Large intestine (tissue), 3 donors: ENCODE measurements at regions not wholly inside any gene's neighbourhood (a gene's known extent, or its start where the extent isn't known, plus 50 kb on each side); places are given as distances from the start of the nearest gene placed in this dataset.

Experiments
- DNase-seq, 2 donors: peaks; one replicate each; pipeline versions ENCODE4 v3.0.0 to v3.0.0-alpha.2; 2013
- H3K27ac ChIP-seq: one replicate; pipeline ENCODE4 v1.5.1; 2013; ENCODE audit warnings: low read length
- H3K27me3 ChIP-seq: 2 replicates; pipeline ENCODE4 v1.6.1; 2013; ENCODE audit warnings: low read length; ENCODE audit not compliant: control insufficient read depth, insufficient read depth
- H3K36me3 ChIP-seq: 2 replicates; pipeline ENCODE4 v1.6.1; 2013; ENCODE audit warnings: low read length; ENCODE audit not compliant: control insufficient read depth, insufficient read depth
- H3K4me1 ChIP-seq: one replicate; pipeline ENCODE4 v1.6.1; 2013; ENCODE audit warnings: low read length; ENCODE audit not compliant: control insufficient read depth, insufficient read depth
- H3K4me3 ChIP-seq: one replicate; pipeline ENCODE4 v1.5.1; 2013; ENCODE audit warnings: low read length
- H3K9me3 ChIP-seq: one replicate; pipeline ENCODE4 v1.6.1; 2013; ENCODE audit warnings: mild to moderate bottlenecking, low read depth, low read length, moderate library complexity; ENCODE audit not compliant: control insufficient read depth
- WGBS: methylation state at CpG from one replicate; pipeline ENCODE4 v1.1.5; 2013; ENCODE audit warnings: low lambda C conversion rate; ENCODE audit not compliant: insufficient coverage; 5-methylcytosine and 5-hydroxymethylcytosine counted together

- H3K9me3 ChIP-seq, result no peaks in the 10 kb centered on the region
- no peaks in the 10 kb centered on the region for H3K27me3 ChIP-seq
- WGBS, result no CpG with 5 or more reads among the region's 1 CpG
- no peaks in the 10 kb centered on the region for H3K36me3 ChIP-seq
- H3K4me1 ChIP-seq, result no peaks in the 10 kb centered on the region
- H3K4me3 ChIP-seq, result no peak overlapping the region
- no peak overlapping the region for H3K27ac ChIP-seq
- DNase-seq, result no peak
Observed at GRCh38 chr16:51455398-51455797, 304.3 kb upstream of the SALL1 start.

GRCh38 chr16:51453251-51453650 lies 302.2 kb upstream of the SALL1 start:
- H3K4me3 ChIP-seq, result no peak overlapping the region

GRCh38 chr16:51450909-51451308 lies 299.8 kb upstream of the SALL1 start:
- peak; percentile 10 to 19 for DNase-seq
- H3K9me3 ChIP-seq, result no peaks in the 10 kb centered on the region
- H3K27me3 ChIP-seq, result no peaks in the 10 kb centered on the region
- H3K4me1 ChIP-seq, result no peaks in the 10 kb centered on the region
- WGBS, result 100% methylated on average over 2 of the region's 3 CpGs
- H3K36me3 ChIP-seq, result no peaks in the 10 kb centered on the region
- H3K4me3 ChIP-seq, result no peak overlapping the region
- no peak overlapping the region for H3K27ac ChIP-seq

More at GRCh38 chr16:51453251-51453650, 302.2 kb upstream of the SALL1 start:
- H3K27me3 ChIP-seq, result no peaks in the 10 kb centered on the region
- no peaks in the 10 kb centered on the region for H3K36me3 ChIP-seq
- no peak overlapping the region for H3K27ac ChIP-seq
- DNase-seq, result no peak
- WGBS, result no CpG with 5 or more reads among the region's 1 CpG
- no peaks in the 10 kb centered on the region for H3K9me3 ChIP-seq
- no peaks in the 10 kb centered on the region for H3K4me1 ChIP-seq

- WGBS, result no CpG with 5 or more reads among the region's 7 CpGs
- H3K9me3 ChIP-seq, result no peaks in the 10 kb centered on the region
- H3K36me3 ChIP-seq, result no peaks in the 10 kb centered on the region
- DNase-seq, result no peak
- H3K4me1 ChIP-seq, result no peaks in the 10 kb centered on the region
- H3K27ac ChIP-seq, result no peak overlapping the region
- H3K4me3 ChIP-seq, result no peak overlapping the region
- no peaks in the 10 kb centered on the region for H3K27me3 ChIP-seq
Observed at GRCh38 chr16:51450376-51450775, 299.3 kb upstream of the SALL1 start.

GRCh38 chr16:51449441-51449840 lies 298.4 kb upstream of the SALL1 start:
- H3K4me1 ChIP-seq, result no peaks in the 10 kb centered on the region
- H3K36me3 ChIP-seq, result no peaks in the 10 kb centered on the region
- DNase-seq, result no peak
- no peak overlapping the region for H3K4me3 ChIP-seq
- no peaks in the 10 kb centered on the region for H3K9me3 ChIP-seq
- H3K27ac ChIP-seq, result no peak overlapping the region
- no peaks in the 10 kb centered on the region for H3K27me3 ChIP-seq
- WGBS, result 40% methylated on average over 1 of the region's 8 CpGs

GRCh38 chr16:51445250-51445649 lies 294.2 kb upstream of the SALL1 start:
- no peak overlapping the region for H3K27ac ChIP-seq
- WGBS, result 50% methylated on average over 2 of the region's 4 CpGs
- H3K9me3 ChIP-seq, result peaks cover 3% of the 10 kb centered on the region
- peaks cover 15% of the 10 kb centered on the region for H3K27me3 ChIP-seq
- H3K4me3 ChIP-seq, result no peak overlapping the region
- H3K4me1 ChIP-seq, result no peaks in the 10 kb centered on the region
- no peak for DNase-seq
- no peaks in the 10 kb centered on the region for H3K36me3 ChIP-seq

- DNase-seq, result no peak
- no CpG with 5 or more reads among the region's 1 CpG for WGBS
- H3K4me1 ChIP-seq, result no peaks in the 10 kb centered on the region
- no peak overlapping the region for H3K4me3 ChIP-seq
- no peak overlapping the region for H3K27ac ChIP-seq
- H3K36me3 ChIP-seq, result no peaks in the 10 kb centered on the region
- peaks cover 24% of the 10 kb centered on the region for H3K27me3 ChIP-seq
- H3K9me3 ChIP-seq, result peaks cover 3% of the 10 kb centered on the region
Observed at GRCh38 chr16:51443934-51444333, 292.9 kb upstream of the SALL1 start.

- Histone ChIP-seq H3K4me1 (no peaks in the 10 kb centered on the region), H3K36me3 (no peaks in the 10 kb centered on the region), H3K27ac (no peak overlapping the region), H3K27me3 (peaks cover 27% of the 10 kb centered on the region), H3K9me3 (peaks cover 3% of the 10 kb centered on the region), H3K4me3 (no peak overlapping the region)
- no peak for DNase-seq
- 60% methylated on average over 1 of the region's 8 CpGs for WGBS
Observed at GRCh38 chr16:51442141-51442870, 291.2 kb upstream of the SALL1 start.

GRCh38 chr16:51440131-51440889 lies 289.2 kb upstream of the SALL1 start:
- no peak overlapping the region for H3K27ac ChIP-seq
- WGBS, result no CpG with 5 or more reads among the region's 14 CpGs
- no peak for DNase-seq

GRCh38 chr16:51439271-51439670 lies 288.2 kb upstream of the SALL1 start:
- WGBS, result 60% methylated on average over 2 of the region's 5 CpGs
- H3K36me3 ChIP-seq, result no peaks in the 10 kb centered on the region
- H3K4me1 ChIP-seq, result no peaks in the 10 kb centered on the region
- no peak overlapping the region for H3K4me3 ChIP-seq
- peaks cover 3% of the 10 kb centered on the region for H3K9me3 ChIP-seq
- peaks cover 32% of the 10 kb centered on the region for H3K27me3 ChIP-seq
- no peak overlapping the region for H3K27ac ChIP-seq
- DNase-seq, result no peak

More at GRCh38 chr16:51440131-51440889, 289.2 kb upstream of the SALL1 start:
- Histone ChIP-seq H3K27me3 (peaks cover 27% of the 10 kb centered on the region), H3K36me3 (no peaks in the 10 kb centered on the region), H3K9me3 (peaks cover 3% of the 10 kb centered on the region), H3K4me1 (no peaks in the 10 kb centered on the region), H3K4me3 (no peak overlapping the region)
